T-helper 2 cell treated with Interferon-gamma antibody and Interleukin-4, amounts not matched to agents 100 ng/mL and 5 ng/mL, for 36 hours (primary cell): ENCODE measurements at regions not wholly inside any gene's neighbourhood (a gene's known extent, or its start where the extent isn't known, plus 50 kb on each side); places are given as distances from the start of the nearest gene placed in this dataset.

ENCODE experiments used
- intact Hi-C: fragments of 100-400 bp; cut with micrococcal nuclease; formaldehyde crosslinking; loops from one replicate; pipeline ENCODE4 v1.15.1; 2023

DNA sequence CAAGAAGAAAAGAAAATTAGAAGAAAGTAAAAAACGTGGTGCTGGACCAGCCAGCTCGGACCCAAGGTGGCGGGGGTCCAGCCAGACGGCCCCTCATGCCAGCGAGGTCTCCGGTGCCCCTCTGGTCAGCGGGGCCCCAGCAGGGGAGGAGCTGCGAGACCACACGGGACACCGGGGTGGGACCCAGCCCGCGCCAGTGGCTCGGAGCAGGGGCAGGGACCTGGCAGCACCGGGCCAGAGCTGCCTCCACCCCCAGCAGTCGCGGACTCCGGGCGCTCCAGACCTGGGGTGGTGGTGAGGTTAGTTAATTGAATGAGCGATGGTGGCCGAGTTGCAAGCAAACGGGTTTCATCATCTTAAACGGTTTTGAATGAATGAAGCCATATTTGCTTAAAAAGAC is 289.9 kb upstream of the MC4R start:
- intact Hi-C loops: no loop called here

DNA sequence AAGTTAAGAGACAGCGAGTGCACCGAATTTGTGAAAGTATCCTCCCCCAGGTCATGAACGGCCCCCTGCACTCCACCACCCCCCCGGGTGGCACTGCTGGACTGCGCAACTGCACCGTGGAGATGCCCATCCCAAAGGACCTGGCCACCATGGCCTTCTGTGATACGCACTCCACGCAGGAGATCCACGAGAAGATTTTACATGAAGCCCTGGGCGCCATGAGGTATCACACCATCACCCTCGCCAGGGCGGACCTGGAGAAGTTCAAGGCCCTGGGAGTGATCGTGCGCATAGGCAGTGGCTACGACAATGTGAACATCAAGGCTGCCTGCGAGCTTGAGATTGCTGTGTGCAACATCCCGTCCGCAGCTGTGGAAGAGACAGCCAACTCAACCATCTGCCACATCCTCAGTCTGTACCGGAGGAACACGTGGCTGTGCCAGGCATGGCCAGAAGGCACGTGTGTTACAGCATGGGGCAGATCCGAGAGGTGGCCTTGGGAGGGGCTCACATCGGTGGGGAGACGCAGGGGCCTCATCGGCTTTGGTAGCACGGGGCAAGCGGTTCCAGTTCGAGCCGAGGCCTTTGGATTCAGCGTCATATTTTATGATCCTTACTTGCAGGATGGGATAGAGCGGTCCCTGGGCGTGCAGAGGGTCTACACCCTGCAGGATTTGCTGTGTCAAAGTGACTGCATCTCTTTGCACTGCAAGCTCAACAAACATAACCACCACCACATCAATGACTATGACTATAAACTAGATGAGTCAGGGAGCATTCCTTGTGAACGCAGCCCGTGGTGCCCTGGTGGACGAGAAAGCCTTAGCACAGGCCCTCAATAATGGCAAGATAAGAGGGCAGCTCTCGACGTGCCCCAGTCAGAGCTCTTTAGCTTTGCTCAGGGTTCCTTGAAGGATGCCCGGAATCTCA is 290.8 kb upstream of the MC4R start:
- intact Hi-C loops: no loop called here

DNA sequence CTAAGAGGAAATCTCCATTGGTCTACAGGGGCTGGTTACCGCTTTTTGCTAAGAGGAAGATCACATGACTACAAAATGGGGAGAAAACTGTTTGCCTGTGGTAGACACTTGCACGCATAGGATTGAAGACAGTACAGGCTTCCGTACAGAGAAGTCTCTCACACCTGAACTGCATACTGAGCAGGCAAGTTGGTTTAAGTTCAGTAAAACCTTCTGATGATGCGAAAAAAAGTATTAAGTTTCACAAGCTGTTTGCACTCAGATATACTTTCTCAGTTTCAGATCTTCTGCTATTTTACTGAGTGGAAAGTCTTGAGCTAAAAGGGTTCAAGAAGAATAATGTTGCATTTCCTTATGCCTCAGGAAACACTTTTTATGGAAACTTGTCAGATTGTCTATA is 292.2 kb upstream of the MC4R start:
- intact Hi-C loops: no loop called here

DNA sequence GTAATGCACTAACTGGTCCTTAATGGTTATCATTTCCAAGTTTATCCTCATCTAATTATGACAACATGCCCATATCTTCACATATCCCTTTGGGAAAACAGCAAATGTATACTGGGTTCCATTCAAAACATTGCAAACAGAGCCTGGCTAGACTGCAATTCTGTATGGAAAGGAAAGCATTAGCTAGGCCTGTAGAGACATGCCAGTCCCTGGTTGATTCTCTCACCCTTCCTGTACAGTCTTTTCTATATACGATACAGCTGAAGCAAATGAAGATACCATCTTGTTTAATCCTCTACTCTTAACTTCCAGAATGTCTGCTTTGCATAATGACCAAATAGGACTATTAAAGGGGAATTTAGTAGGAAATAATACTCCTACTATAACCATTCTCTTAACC is 294.4 kb upstream of the MC4R start:
- intact Hi-C loops: no loop called here

DNA sequence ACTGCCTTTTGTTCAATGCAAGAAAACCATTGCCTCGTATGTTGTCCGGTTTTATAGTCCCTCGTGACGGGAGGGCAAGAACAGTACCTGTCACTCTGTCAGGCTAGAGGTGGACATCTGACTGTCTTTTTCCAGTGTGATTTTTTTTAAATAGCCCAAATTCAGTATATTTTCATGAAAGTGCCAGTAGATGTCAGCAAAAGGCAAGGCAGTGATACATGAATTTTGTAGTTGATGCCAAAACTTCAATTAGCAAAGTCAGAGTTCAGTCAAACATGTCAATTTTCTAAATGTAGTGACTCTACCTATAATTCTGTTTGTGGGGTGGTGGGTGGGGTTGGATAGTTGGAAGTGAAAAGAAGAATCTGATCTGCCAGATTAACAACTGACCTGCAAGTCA is 296.0 kb upstream of the MC4R start:
- intact Hi-C loops: no loop called here

DNA sequence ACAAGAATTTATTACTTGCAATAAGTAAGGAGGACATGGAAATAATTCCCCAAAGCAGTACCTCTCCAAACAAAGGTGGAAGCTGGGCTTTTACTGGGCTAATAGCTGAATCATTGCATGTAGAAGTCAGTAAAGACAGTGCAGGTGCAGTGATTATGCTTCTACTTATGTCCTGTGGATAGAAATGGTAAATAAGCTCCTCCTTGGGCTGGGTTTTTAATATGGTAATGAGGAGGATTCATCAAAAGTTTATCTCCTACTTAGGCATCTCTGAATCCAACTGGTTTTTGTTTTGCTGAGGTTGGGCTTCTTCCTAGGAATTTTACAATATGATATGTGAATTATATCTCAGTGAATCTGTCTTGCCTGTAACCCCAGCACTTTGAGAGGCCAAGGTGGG is 297.4 kb upstream of the MC4R start:
- intact Hi-C loops: no loop called here

DNA sequence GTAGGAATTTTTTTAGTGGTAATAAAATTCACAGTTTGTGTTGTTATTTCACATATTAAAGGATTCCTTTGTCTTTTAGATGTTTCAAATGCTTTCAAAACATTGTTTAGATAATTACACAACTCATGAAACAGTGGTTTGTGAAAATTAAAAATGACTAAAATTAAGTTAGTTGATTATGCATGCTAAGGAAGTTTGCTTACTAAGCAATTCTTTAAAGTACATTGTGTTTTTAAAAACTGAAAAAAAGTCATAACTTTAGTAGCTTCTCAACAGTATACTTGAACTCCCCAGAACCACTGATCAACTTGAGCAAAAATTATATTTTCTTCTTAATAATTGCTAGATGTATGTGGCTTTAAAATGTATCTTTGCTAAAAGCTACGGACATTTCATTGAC is 298.4 kb upstream of the MC4R start:
- intact Hi-C loops: no loop called here

DNA sequence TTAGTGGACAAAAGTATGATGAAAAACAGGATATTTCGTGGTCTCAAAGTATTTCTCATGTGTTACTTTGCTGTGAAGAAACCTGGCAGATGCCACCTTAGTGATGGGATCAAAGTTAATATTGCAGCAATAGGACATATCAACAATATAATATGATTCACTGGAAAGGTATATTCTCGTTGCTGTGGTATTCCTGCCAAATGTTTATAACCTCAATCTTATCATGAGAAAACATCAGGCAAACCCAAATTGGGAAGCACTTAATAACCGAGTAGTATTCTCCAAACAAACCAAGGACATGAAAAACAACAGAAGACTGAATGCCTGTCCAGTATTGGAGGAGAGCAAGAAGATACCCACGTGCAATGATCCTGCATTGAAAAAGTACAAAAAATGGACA is 302.6 kb upstream of the MC4R start:
- intact Hi-C loops: no loop called here

DNA sequence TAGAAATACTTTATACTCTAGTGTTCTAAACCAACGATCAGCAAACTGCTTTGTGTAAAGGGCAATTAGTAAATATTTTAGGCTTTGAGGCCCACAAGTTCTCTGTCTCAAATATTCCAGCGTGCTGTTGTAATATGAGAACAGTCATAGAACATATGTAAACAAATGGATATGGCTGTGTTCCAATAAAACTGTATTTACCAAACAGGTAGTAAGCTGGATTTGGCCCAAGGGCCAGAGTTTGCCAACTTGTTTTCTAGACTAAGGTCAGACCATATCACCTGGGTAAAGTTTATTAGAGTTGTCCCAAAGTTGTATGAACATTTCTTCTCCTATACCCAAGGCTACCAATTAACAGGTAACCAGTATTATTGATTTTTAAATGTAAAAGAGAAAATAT is 303.2 kb upstream of the MC4R start:
- intact Hi-C loops: no loop called here

DNA sequence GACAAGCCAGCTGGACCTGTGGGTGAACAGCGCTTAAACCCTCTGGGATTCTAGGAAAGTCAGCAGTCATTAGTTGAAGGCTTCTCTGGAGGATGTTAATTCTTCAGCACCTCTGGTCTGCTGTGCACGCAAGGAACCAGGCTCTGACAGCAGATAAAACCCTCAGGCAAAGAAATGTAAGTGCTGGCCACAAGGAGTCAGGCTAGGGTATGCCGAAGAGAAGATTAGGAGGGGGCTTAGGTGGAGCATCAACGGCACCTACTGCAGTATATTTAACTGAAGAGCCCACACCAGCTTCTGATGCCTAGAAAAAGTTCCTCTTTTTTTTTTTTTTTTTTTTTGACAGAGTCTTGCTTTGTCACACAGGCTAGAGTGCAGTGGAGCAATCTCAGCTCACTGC is 304.2 kb upstream of the MC4R start:
- intact Hi-C loops: no loop called here

DNA sequence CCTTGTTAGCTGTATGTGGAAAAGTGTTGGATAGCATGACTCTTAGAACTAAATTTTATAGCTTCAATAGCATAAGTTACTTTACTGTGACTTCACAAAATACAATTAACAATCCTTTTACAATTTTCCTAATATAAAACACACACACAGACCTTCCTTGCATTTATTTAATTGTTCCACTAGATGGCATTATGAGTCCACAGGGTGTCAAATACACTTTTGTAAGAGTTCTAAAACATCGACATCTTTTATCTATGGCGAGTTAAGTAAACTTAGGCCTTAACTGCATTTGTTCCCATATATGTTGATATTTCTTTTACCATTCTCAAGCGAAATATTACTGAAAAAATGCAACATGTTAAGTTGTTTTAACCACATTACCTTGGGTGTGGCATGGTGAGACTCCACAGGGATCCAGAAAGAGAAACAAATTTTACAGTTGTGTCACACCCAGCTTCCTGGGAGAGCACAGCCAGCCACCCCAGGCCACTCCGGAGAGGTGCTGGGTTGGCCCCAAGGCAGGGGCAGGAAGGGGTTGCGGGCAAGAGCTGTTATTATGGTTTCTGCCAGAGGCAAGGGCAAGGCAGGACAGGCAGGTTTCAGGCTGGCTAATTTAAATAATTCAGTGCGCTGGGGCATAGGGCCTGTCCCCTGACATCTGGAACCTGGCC is 312.4 kb upstream of the MC4R start:
- intact Hi-C loops: no loop called here

DNA sequence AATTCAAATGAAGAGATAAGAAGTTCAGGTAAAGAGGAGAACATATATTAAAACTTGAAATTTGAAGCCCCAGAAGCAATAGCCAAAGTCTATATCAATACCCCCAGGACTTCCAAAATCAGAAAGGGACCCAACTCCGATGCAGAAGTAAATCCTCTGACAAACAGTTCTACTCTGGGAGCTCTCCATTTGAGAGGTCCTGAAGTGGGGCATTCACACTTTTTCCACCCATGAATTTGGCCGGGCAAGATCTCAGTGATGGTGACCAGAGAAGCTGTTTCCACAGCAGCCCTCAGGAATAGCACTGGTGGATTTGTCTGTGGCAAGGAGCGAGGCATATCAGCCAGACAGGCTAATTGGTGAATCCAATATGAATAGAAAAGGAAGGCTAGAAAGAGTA is 313.6 kb upstream of the MC4R start:
- intact Hi-C loops: no loop called here

DNA sequence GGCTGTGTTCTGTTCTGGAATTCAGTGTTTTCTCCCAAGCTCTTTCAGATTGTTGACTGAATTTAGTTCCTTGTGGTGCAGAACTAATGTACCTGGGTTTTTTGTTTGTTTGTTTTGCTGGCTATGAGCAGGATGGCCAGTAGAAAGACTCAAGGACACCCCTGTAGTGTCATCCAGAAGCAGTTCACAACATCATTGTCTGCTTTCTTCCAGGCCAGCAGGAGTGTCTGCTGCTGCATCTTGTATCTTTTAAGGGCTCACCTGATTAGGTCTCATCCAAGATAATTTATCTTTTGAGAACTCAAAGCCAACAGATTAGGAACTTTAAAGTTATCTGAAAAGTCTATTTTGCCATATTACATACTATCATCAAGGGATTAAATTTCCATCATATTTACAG is 318.5 kb upstream of the MC4R start:
- intact Hi-C loops: no loop called here

DNA sequence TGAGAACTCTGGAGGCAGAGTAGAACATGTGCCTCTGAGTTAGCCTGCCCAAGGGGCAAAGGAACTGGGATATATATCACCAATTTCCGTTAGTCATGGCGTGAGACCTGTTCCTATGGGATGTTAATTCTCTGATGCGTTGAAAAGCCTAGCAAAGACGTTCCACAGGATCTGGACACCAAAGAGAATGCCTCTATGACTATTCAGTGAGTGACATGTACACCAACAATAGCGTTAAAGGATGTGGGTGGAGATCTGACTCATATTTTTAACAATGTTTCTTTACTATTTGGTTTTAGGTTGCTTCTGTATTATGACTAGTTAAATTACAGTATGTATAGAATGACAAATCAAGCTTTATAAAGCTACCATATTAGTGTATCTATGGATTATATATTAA is 320.9 kb upstream of the MC4R start:
- intact Hi-C loops: no loop called here

DNA sequence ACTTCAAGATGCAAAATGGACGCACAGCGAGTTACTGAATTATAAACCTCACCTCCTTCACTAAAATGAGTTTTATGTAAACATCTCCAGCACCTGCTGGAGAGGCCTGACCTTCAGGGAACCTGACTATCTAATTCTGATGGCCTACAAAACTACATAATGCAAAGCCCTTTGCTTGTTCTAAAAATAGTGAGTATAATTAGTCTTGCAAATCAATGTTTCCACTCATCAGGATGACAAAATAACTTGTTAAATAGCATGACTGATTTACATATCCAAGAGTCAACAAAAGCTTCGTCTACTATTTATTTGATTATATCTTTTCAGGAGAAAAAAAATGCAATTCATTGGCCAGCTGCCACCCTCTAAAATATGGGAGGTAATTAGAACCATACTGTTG is 326.3 kb upstream of the MC4R start:
- intact Hi-C loops: no loop called here

DNA sequence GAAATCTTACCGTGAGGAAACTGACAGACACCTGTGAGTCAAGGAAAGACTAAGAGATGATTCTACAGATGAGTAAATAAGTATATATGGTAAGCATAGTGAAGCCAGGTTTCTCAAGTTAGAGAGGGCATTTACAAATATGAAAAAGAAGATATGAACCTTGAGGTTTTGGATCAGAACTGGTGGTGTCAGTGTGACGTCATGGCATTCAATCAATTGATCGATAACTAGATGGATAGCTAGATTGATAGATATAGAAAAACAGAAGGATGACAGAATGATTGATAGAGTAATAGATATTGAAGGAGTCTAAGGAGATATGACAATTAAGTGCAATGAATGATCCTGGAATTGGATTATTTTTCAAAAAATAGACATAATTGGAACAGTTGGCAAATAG is 350.2 kb upstream of the MC4R start:
- intact Hi-C loops: no loop called here

DNA sequence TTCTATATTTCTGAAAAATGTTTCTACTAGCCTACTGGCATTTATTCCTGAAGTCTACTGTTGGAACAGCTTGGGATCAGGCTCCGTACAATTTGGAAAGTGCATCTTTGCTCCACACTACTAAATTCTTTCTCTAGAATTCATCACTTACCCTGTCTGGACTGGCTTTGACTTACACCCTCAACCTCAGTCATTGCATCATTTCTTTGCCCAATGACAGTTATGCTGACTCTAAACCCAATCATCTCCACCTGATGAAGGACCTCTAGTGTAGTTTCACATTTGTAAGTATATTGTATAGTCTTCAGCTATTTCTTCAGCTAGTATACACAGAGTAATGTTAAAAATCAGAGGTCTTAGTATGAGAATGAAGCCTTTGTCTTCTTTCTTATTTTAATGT is 359.6 kb upstream of the MC4R start:
- intact Hi-C loops: no loop called here

DNA sequence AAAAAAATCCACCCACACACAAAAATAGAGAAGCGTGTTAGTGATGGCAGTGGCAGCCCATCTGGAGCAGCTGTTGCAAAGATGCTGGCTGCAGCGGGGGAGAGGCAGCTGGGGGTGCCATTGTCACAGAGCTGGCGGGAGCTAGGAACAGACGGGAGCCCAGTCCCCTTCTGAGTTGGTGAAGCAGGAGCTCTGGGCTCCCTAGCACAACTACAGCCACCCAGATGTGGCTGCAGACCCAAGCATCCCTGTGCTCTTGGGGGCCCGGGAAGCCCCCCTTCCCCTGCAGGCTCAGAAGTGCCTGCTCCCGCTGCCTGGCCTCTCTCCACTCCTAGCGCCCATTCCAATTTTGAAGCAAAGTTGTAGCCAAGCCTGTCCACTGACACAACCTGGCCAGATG is 366.6 kb upstream of the MC4R start:
- intact Hi-C loops: no loop called here

DNA sequence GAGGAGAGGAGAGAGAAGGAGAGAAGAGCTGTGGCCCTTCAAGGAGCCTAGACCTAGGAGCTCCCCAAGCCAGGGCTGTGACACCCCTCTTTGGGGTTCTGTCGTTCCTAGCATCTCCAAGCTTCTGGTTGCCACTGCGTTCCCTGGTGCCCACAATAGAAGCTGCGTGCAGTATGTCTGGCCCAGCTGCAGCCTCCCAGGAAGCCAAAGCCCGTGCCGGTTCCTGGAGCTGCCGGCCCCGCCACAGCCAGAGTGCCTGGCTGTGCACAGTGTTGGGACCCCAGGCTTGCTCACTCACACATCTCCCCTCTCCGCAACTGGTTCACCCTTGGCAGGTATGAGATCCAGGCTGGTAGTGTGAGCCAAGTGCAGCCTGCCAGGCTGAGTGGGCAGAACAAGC is 367.7 kb upstream of the MC4R start:
- intact Hi-C loops: no loop called here

DNA sequence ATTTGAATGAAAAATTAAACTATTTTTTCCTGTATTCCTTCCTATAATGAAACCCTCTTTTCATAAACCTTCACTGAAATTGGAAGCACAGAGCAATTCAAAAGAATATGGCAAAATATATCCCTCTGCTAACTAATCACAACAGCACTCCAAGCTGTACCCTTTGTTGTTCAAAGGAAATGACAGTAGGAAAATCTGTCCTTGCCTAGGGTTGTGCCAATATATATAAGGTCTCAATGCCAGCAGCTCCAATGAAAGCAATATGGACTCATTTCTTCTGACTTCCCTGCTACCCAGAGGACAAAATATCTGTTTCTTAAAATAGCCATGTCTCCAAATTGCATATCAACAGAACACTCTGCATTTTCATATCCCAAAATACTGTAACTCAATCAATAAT is 373.9 kb upstream of the MC4R start:
- intact Hi-C loops: no loop called here

DNA sequence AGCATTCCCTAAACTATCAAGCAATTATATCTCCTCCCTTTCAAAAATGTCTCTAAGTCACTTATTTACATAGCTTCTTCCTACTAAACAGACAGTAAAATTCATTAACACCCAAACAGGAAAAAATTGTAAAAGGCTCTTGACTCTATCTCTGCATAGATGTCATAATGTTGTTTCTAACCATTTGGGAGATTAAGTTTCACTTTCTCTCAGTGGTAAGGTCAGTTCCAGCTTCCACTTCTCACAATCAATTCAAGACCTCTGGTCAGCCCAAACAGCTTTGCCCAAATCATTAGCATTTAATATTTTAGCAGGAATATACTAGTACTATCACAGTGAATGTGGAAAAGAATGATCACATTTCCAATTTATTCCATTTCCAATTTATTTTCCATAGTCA is 374.3 kb upstream of the MC4R start:
- intact Hi-C loops: no loop called here

DNA sequence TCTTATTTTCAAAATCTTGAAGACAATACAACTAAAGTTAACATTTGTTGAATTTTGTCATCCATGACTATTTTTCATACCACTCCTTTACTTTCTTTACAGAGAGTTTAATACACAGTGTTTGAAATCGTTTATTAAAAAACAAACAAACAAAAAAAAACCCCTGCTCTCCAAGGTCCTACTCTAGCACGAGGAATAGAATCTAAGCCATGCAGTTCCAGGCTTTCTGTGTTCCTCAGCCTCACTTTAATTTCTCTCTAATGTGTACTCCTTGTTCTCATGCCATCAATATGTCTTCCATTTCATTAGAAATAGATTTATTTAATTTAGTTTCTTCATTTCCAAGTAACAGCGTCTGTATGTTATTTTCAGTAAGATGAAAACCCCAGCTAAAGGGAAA is 381.2 kb upstream of the MC4R start:
- intact Hi-C loops: no loop called here

DNA sequence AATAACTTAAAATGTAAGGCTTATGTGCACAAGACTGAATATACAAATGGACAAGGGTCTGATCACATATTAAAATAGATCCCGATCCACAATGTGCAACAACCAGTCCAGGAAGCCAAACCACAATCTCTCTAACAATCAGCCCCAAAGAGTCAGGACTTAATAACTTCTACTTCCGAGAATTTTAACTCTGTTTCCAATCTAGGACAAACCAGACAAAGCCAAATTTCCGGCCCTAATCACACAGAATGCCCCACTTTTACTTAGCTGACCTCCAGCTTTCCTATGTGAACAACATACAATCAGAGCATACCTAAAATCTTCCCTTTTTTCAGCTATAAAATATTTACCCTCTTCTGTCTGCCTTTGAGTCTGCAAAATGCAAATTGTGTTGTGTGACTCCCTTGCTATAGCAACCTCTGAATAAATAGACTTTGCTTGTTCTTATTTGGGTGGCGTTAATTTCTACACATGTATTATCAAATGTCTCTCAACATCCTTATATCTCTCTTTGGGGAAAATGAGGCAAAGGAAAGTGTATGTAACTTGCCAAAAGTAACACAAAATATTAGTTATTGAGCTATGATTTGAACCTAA is 381.9 kb upstream of the MC4R start:
- intact Hi-C loops: no loop called here
